Heart left ventricle (tissue), 16 donors: ENCODE measurements at regions not wholly inside any gene's neighbourhood (a gene's known extent, or its start where the extent isn't known, plus 50 kb on each side); places are given as distances from the start of the nearest gene placed in this dataset.

Source experiments
- ATAC-seq, 4 donors: fragments of 200-7000 bp; cut with Tn5 transposase; one replicate each; pipeline ENCODE4 v1.9.1; 2020 to 2022; ENCODE audit warnings: moderate library complexity in 4 of 4, mild to moderate bottlenecking in 3 of 4, moderate number of reproducible peaks in 1 of 4
- DNase-seq, 5 donors: peaks; one replicate each; pipeline ENCODE4 v3.0.0-alpha.2; 2020
- H3K27ac ChIP-seq, 12 donors: fragments of 200-600 bp; sonication (generic) in 4 of 12; one replicate each; pipeline versions ENCODE4 v1.5.0 to v1.8.0; 2016 to 2022; ENCODE audit warnings: mild to moderate bottlenecking in 2 of 12
- H3K27me3 ChIP-seq, 9 donors: fragments of 200-600 bp; sonication (generic) in 2 of 9; one replicate each; pipeline versions ENCODE4 v1.5.1 to v1.8.0; 2016 to 2022; ENCODE audit warnings: mild to moderate bottlenecking in 3 of 9
- H3K36me3 ChIP-seq, 9 donors: fragments of 200-600 bp; sonication (generic) in 2 of 9; one replicate each; pipeline versions ENCODE4 v1.5.0 to v1.8.0; 2018 to 2022; ENCODE audit warnings: mild to moderate bottlenecking in 2 of 9
- H3K4me1 ChIP-seq, 12 donors: fragments of 200-600 bp; sonication (generic) in 4 of 12; one replicate each; pipeline versions ENCODE4 v1.5.0 to v1.8.0; 2016 to 2022; ENCODE audit warnings: mild to moderate bottlenecking in 3 of 12
- H3K4me3 ChIP-seq, 12 donors: fragments of 200-600 bp; sonication (generic) in 4 of 12; one replicate each; pipeline versions ENCODE4 v1.5.0 to v1.8.0; 2017 to 2022; ENCODE audit warnings: mild to moderate bottlenecking in 9 of 12, moderate library complexity in 4 of 12
- H3K9me3 ChIP-seq, 12 donors: fragments of 200-600 bp; sonication (generic) in 4 of 12; one replicate each; pipeline versions ENCODE4 v1.5.0 to v1.8.0; 2016 to 2022; ENCODE audit warnings: mild to moderate bottlenecking in 1 of 12
- POLR2A ChIP-seq, 2 donors: fragments of 450-650 bp; IDR thresholded peaks; one replicate each; pipeline ENCODE4 v1.6.1; 2017; ENCODE audit warnings: antibody characterized with exemption in 2 of 2, mild to moderate bottlenecking in 2 of 2, moderate library complexity in 2 of 2
- WGBS, 4 donors: extraction: QIAGEN DNeasy Blood & Tissue Kit in 2 of 4; methylation state at CpG; one replicate each; pipeline versions ENCODE4 v1.1.5 to v1.1.7; 2013 to 2018; 5-methylcytosine and 5-hydroxymethylcytosine counted together
- intact Hi-C, 10 donors: fragments of 100-400 bp; cut with DNase I; formaldehyde crosslinking; loops; one replicate each; pipeline versions ENCODE4 v1.11.1 to v1.14.2; 2022
- TF ChIP-seq, protein P1 (sequence below), 12 donors: fragments of 200-600 bp; sonication (generic) in 4 of 12; IDR thresholded peaks; one replicate each; pipeline versions ENCODE4 v1.5.0 to v1.8.0; 2018 to 2022; ENCODE audit warnings: antibody characterized with exemption in 12 of 12, mild to moderate bottlenecking in 5 of 12
- donor health status: ischemic (EF 13 %, LVEDD 7.1; RV severe dilation, severe dysfunction).
- donor health status: healthy with polysubstance abuse.
- donor health status: DM: no; HTN: yes; CAD: no.
- donor health status: DM: no; HTN: no; CAD: no.
- donor health status: ischemic (EF 25% LVEDD 6.9; RV normal size, moderate dysfunction).
- donor health status: ischemic (EF 25% LVEDD 5.7; RV mildly dilated, moderate dysfunction).
- donor health status: healthy.
- donor health status: DM: yes; HTN: yes; CAD: no.
- donor health status: ischemic (EF 35%, LVEDD 5.7; RV mildly dilated, moderate dysfunction).
- donor health status: nonischemic (EF 11% LVEDD 7.7; RV severe dilation, severe dysfunction).
- donor health status: DM: yes; HTN: yes; CAD: no.
- donor health status: PGD.
- donor health status: ischemic (EF 29% LVEDD 5.4; RV normal size, mild dysfunction).
- donor health status: nonischemic (EF 23%, LVEDD 6.1; RV moderate dilation, normal function).

DNA sequence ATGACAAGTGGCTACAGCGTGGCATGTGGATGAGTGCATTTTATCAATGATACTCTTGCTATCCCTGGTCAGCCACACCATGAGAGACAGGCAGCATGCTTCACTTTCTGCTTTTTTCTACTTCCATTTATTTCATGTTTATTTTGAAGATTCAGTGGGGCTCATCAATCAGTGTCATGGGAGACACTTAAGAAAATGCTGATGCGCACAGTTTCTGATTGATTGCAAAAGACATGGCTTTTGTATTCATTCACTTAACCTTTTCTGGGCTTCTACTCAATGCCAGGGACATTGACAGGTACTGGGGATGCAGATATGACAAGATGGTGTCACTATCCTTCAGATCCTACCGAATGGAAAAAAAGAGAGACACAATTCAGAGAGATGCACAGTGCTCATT is 50.9 kb upstream of the CFAP161 start:
- TF ChIP-seq POLR2A (IDR thresholded peaks at IDR 0.05): no peak
- TF ChIP-seq, protein P1, sequence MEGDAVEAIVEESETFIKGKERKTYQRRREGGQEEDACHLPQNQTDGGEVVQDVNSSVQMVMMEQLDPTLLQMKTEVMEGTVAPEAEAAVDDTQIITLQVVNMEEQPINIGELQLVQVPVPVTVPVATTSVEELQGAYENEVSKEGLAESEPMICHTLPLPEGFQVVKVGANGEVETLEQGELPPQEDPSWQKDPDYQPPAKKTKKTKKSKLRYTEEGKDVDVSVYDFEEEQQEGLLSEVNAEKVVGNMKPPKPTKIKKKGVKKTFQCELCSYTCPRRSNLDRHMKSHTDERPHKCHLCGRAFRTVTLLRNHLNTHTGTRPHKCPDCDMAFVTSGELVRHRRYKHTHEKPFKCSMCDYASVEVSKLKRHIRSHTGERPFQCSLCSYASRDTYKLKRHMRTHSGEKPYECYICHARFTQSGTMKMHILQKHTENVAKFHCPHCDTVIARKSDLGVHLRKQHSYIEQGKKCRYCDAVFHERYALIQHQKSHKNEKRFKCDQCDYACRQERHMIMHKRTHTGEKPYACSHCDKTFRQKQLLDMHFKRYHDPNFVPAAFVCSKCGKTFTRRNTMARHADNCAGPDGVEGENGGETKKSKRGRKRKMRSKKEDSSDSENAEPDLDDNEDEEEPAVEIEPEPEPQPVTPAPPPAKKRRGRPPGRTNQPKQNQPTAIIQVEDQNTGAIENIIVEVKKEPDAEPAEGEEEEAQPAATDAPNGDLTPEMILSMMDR (IDR thresholded peaks at IDR 0.05): no peak
- Histone ChIP-seq H3K9me3 (no peaks in the 10 kb centered on the region), H3K27me3 (no peaks in the 10 kb centered on the region), H3K36me3 (no peaks in the 10 kb centered on the region), H3K4me3 (no peak overlapping the region), H3K27ac (no peak overlapping the region), H3K4me1 (peaks cover 0 to 11% (median 0%) of the 10 kb centered on the region in 12 donors)
- DNase-seq: no peak
- no peak for ATAC-seq
- intact Hi-C loops: loop anchor here in 1 of 10 donors (5.0 kb wide), 1 partner anchor 36 kb away; no protein-coding TSS in a partner anchor
- 94 to 99% (median 97%) methylated on average over 3 of the region's 3 CpGs for WGBS, 4 donors
